GM18499 (cell line): ENCODE measurements at regions not wholly inside any gene's neighbourhood (a gene's known extent, or its start where the extent isn't known, plus 50 kb on each side); places are given as distances from the start of the nearest gene placed in this dataset.
"Not testable (repeated sequence)": the region's sequence is repeated elsewhere in the genome, so short reads cannot be mapped to it uniquely, and the experiment has no call there.

Experiments
- ATAC-seq: cut with Tn5 transposase; IDR thresholded peaks from one replicate; pipeline ENCODE4 v1.9.1; 2021; ENCODE audit warnings: moderate number of reproducible peaks; ENCODE audit not compliant: insufficient read depth, unreplicated experiment

DNA sequence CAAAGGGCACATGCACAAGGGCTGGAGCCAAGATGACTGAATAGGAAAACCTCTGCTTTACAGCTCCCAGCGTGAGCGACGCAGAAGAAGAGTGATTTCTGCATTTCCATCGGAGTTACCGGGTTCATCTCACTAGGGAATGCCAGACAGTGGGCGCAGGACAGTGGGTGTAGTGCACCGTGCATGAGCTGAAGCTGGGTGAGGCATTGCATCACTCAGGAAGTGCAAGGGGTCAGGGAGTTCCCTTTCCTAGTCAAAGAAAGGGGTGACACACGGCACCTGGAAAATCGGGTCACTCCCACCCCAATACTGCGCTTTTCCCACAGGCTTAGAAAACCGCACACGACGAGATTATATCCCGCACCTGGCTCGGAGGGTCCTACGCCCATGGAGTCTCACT, 64.5 kb upstream of the HTR1E start:
- not testable (repeated sequence) for ATAC-seq

DNA sequence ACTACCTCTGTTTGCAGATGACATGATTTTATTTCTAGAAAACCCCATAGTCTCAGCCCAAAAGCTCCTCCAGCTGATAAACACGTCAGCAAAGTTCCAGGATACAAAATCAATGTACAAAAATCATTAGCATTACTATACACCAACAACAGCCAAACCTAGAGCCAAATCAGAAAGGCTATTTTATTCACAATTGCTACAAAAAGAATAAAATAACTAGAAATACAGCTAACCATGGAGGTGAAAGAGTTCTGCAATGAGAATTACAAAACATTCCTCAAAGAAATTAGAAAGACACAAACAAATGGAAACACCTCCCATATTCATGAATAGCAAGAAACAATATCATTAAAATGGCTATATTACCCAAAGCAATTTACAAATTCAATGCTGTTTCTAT, 65.6 kb upstream of the HTR1E start:
- ATAC-seq = no peak

DNA sequence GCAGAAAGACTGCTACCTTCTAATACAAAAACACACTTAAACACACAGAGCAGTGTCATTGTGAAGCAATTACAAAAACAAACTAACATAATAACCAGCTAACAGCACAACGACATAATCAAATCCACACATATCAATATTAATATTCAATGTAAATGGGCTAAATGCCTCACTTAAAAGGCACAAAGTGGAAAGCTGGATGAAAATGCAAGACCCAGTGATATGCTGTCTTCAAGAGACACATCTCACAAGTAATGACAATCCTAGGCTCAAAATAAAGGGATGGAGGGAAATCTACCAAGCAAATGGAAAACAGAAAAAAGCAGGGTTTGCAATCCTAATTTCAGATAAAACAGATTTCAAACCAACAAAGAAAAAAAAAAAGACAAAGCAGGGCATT, 67.8 kb upstream of the HTR1E start:
- ATAC-seq = no peak

DNA sequence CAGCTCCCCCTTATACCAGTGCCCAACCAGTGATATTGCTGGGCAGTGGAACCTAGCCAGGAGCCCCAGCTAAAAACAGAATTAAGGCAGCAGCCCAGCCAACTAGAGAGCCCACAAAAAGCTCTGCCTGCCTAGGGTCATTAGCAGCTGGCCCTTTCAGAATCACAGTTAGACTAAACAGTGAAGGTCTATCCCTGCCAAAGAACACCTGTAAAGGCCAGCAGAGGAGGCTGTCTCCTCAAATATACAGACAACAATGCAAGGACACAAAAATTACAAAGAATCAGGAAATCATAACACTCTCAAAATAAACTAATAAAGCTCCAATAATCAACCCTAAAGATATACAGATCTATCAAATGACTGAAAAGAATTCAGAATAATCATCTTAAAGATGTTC, 77.8 kb upstream of the HTR1E start:
- no peak for ATAC-seq

DNA sequence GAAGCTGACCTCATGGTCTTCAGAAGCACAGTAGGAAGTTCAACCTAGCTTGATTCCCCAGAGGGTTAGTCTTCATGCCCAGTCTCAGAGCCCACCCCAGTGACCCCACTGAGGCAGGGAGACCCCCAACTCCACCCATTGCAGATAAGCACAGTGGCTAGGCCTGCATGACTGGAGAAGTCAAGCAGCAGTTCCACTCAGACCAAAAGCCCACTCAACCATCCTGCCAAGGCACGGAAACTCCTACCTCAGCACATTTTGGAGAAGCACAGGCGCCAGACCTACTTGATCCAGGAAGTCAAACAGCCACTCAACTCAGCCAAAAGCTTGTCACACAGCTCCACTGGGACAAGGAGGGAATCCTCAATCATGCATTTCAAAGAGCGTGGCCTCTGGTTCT, 78.4 kb upstream of the HTR1E start:
- ATAC-seq = no peak

DNA sequence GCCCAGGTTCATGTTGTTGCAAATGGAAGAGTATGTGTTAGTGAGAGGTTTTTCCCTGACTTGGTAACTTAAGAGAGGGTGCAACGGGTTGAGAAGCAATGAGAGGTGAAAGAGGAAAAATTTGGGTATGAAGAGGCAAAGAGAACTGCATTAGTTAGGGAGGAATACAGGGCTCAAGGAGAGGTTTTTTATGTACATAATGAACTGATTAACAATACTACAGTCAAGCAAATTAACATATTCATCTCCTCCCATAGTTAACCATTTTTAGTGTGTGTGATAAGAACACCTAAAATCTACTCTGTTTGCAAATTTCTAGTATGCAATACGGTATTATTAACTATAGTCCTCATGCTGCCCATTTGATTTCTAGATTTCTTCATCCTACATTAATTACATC, 79.5 kb upstream of the HTR1E start:
- ATAC-seq = no peak

DNA sequence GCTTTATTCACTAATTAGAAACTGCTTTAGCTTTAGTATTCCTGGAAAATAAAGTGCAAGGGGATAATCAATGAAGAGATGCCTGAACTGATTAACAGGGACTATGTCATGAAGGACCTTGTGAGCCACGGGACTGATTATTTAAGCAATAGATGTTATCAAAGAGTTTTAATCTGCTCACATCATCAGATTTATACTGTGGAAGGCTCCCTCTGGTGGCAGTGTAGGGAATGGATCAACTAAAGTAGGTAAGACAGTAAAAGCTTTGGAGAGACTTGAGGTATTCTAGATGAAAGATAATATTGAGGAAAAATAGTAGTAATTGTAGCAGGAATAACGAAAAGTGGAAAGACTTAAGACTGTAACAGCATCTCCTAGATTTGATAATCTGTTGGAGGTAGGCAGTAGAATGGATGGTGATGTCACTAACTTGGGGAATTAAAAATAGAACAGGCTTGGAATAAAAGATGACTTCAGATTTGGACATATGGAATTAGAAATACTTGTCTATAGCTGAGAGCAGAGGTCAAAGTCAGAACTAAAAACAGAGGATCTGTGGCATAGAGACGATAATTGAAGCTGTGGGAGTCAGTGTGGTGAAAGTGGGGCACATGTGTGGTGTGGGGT, 80.3 kb upstream of the HTR1E start:
- no peak for ATAC-seq

DNA sequence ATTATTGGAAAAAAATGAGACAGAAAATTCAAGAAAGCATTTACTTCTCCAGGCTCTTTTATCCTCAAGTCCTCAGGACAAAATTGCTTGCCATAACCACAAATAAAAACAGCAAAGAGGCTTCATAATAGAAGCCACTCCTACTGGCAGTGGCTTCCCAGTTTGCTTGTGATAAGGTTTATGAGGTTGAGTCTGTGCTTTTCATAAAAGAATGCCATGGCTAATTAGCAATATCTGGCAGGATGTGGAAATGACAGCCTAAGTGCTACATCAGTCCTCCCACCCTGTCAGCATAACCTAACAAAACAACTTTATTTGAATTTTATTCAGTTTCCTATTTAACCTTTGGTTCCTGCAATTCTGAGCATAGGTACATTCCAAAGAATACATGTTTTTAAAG, 80.9 kb upstream of the HTR1E start:
- no peak for ATAC-seq

DNA sequence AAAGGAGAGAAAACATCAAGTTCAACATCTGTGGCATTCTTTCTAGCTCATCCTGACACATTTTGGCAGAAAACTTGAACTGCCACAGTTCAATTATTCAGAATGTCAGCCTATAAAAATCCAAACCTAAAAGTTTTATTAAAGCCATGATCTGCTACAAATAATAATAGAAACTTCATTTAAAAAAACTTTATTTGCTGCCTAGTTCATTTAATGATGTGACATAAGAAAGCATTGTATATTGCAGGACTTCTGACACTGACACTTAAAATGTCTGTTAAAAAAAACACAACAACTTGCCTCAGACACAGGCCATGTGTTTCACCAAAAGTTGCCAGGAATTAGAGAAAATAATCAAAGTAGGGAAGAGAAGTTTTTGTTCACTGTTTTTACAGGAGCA, 88.3 kb upstream of the HTR1E start:
- no peak for ATAC-seq

DNA sequence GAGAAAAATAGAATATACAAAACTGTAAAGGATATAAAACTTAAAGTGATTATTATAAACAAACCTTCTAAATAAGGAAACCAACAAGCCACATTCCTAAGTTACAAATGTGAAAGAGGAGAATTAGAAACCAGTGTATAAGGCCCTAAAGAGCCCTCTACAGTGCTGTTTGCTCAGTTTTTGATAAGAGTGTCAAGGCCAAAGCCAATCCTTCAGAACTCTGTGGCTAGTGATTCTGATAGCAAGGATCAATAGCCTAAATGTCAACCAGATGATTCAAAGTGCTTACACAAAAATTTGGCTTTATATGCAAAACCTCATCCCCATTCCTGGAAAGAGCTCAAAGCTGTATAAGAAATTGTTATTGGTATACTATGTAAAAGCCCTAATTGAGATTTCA, 104.6 kb upstream of the HTR1E start:
- no peak for ATAC-seq

DNA sequence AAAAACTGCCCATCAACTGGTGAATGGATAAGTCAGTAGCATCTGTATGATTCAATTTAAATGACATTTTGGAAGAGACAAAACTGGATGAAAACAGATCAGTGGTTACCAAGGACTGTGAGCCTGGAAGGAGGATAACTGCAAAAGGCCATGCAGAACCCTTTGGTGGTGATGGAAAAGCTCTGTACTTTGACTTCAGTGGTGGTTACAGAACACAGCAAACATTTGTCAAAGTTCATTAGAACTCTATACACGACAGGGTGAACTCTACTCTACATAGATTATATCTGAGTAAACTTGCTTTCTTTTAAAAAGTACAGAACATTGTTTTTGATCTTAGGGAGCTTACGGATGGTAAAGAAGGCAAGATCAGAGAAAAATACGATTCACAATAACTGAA, 111.9 kb upstream of the HTR1E start:
- no peak for ATAC-seq

DNA sequence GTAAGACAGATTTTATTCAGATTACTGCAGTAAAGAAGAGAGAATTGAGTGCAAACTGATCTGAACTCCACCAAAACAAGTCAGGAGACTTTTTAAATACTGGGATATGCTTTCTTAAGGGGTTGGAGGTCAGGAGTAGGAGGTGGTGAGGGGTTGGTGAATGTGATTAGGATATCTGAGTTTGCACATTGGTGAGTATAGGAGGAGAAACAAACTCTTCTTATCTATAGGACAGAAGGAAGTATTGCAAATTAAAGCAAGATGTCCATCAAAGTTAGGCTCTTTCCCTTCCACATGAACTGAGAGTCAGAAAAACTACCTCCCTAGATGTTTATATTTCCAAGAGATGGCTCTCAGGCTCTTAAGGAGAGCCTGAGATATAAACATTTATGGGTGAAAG, 114.6 kb upstream of the HTR1E start:
- no peak for ATAC-seq

DNA sequence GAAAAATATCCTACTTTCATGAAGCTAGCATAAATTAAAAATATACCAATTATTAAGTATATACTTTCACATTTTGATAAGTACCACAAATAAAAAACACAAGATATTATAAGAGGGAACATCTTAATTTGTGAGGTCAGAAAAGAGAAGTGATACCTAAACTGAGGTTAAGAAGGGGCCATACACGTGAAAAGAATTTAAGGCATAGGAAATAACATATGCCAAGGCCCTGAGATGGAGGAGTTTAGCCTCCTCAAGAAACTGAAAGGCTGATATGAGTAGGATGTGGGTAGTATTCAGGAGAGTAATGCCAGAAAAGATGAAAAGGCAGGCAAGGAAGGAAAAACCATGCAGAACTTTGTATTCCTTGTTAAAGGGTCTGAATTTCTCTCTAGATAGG, 116.6 kb upstream of the HTR1E start:
- ATAC-seq = no peak

DNA sequence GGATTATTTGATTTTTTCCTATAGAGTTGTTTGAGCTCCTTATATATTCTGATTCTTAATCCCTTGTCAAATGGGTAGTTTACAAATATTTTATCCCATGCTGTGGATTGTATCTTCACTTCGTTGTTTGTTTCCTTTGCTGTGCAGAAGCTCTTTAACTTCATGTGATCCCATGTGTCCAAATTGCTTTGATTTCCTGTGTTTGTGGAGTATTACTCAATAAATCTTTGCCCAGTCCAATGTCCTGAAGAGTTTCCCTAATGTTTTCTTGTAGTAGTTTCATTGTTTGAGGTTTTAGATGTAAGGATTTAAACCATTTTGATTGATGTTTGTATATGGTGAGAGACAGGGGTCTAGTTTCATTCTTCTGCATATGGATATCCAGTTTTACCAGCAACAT, 143.7 kb upstream of the HTR1E start:
- no peak for ATAC-seq

DNA sequence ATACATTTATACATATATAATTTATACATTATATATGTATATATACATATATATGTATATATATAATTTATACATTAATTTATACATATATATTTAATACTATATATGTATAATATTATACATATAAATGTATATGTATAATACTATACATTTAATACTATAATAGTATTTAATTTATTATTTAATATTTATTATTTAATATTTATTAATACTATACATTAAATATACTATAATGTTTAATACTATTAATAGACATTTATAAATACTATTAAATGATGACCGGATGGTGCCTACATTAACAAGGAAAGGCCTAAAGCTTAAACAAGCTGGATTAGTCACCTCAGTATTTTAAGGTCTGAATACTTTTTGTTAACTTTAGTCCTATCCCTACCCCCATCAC, 145.9 kb upstream of the HTR1E start:
- ATAC-seq = no peak

DNA sequence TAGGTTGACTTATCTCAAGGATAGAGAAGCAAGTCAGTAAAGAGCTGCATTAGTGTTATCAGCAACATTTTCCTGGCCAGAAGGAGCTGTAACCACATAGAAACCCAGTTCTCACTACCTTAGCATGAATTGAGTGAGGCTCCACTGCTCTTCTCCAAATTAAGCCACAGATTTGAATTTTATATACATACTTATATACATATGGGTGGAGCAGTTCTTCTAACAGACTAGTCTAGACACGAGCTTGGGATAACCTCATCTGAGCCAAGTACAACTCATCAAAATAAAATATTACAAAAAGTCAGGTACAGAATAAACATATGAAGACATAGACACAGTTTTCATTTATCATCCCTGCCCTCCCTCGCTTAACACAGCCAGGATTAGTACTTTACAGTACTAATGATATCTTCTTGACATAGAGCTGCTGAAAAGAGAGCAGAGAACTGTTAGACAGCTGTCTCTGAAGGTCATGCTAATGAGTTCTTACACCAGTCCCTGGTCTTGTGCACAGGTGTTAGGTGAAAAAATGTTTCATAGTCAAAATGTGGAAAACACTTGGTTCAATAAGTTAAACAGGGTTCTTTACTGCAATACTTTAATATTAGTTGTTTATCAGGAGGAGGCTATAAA, 147.4 kb upstream of the HTR1E start:
- ATAC-seq = no peak

DNA sequence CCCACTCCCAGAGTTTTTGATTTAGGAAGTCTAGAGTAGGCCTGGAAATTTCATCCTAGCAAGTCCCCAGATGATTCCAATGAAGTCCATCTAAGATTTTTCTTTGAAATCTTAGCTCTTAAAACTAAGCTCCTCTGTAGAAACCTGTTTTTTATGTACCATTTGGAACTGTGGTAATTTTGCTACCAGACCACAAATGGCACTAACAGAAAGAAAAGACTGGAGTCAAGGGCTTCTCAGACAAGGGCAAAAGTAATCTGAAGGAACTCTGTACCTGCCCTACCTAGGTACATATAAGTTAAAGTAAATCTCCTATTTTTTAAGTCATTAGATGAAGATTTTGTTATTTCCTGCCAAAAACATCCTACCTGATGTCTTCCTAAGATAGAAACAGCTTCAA, 155.0 kb upstream of the HTR1E start:
- ATAC-seq = no peak

DNA sequence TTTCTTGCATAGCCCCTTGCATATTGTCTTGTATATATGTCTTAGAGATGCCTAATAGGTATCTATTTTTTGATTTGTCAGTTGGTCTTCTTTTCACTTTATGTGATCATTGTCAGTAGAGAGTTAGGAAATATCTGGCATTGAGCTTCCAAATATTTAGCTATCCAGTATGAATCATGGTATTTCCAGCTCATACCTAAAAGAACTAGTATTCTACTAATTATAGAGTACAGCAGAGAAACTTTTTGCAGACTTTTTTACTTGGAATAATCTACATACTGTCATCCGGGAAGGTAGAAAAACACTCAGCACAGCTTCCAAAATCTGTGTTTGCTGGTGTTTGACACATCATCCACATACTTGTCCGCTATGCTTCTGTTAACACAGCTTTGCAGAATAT, 156.4 kb upstream of the HTR1E start:
- ATAC-seq = no peak

DNA sequence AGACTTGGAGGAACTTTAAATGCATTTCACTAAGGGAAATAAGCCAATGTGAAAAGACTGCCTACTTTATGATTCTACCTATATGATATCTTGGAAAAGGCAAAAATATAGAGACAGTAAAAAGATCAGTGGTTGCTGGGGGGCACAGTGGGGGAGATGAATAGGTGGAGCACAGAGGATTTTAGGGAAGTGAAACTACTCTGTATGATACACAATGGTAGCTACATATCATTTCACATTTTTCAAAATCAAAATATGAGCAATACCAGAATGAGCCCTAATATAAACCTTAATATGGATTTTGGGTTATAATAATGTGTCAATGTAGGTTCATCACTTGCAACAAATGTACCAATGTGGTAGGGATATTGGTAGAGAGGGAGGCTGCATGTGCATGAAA, 161.4 kb upstream of the HTR1E start:
- no peak for ATAC-seq

DNA sequence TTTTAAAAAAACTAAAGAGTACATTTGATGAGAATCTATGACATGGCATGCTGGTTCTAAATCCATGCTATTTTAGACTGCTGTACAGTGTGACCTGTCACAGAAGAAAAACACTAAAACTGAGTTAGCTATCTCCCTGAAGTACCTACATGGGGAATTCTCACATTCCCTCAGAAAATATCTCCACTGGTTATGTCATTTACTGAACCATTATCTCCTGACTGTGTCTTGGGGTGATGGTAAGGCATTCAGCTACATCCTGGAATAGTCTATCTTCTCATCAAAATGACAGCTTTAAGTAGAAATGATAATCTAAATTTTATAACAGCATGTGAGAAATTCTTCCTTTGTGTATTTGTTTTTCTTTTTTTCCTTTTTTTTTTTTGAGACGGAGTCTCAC, 172.1 kb upstream of the HTR1E start:
- no peak for ATAC-seq

DNA sequence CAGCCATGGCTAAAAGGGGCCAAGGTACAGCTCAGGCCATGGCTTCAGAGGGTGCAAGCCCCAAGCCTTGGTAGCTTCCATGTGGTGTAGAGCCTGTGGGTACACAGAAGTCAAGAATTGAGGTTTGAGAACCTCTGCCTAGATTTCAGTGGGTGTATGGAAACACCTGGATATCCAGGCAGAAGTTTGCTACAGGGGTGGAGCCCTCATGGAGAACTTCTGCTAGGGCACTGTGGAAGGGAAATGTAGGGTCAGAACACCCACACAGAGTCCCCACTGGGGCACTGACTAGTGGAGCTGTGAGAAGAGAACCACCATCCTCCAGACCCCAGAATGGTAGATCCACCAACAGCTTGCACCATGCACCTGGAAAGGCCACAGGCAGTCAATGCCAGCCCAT, 177.4 kb upstream of the HTR1E start:
- ATAC-seq = not testable (repeated sequence)

DNA sequence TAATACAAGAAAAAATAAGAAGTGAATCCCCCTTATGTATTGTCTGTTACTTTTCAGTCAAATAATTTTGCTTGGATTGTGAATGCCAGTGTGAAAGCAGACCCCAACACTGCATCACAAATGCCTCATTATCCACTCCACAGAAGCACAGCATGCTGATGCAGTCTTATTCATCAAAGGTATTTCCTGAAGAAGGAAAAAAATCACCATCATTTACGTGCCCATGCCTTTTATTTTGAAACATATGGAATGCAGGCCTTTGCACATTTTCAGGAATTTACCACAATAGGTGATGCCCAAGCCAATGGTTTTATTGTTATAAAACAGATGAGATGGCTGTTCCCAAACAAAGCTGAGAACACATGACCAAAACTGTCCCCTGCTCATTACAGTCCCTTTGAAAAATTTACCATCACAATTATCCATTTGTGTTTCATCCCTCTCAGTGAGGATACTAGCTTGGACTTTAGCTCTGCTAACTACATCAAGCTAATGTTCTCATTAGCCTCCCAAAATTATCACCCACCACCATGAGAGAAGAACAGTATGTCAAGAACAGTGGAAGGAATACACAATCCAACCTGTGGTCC, 180.6 kb upstream of the HTR1E start:
- no peak for ATAC-seq
